GM10248 (cell line): ENCODE measurements at regions not wholly inside any gene's neighbourhood (a gene's known extent, or its start where the extent isn't known, plus 50 kb on each side); places are given as distances from the start of the nearest gene placed in this dataset.

Experiments
- CTCF ChIA-PET: fragments of 300-600 bp; sonication (Branson Sonifier 250); formaldehyde crosslinking; extraction: SDS; loops from one replicate; lab custom pipeline; 2021; ENCODE audit warnings: antibody characterized with exemption; lab: Yijun Ruan, JAX
- POLR2A ChIA-PET: fragments of 350-650 bp; sonication (Branson Sonifier 250); formaldehyde crosslinking; extraction: SDS; loops from one replicate; lab custom pipeline; 2020; ENCODE audit warnings: antibody characterized with exemption; lab: Yijun Ruan, JAX
- DNase-seq: peaks from one replicate; pipeline ENCODE4 v3.0.0; 2012; ENCODE audit errors: extremely low spot score
- TF ChIP-seq, protein P1 (sequence below): IDR thresholded peaks from 2 replicates; pipeline ENCODE4 v1.5.1; 2012; ENCODE audit warnings: mild to moderate bottlenecking, low read depth; ENCODE audit errors: extremely low read depth, missing control alignments, control extremely low read depth

DNA sequence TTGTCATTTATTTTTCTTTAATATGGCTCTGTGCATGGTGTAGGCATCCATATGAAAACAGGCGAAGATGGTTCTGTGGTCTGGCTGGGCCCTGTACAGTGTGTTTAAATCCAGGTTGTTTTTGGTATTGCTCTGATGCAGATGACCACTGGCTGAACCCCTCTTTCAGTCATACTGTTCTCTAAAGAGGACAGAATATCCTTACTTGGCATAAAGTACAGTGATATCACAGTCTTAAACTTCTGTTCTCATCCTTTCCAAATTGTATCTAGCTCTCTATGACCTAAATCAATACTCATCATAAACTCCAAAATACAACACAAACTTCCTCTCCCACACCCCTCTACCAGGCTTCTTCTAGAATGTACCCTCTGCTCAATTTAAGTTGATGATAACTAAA, 252.7 kb upstream of the FAR2 start:
- DNase-seq, result no peak
- CTCF ChIA-PET, result interaction anchor here (2.7 kb wide), 1 partner anchor 11 kb away, joined by 8 read pairs; no protein-coding TSS in a partner anchor
- TF ChIP-seq, protein P1, sequence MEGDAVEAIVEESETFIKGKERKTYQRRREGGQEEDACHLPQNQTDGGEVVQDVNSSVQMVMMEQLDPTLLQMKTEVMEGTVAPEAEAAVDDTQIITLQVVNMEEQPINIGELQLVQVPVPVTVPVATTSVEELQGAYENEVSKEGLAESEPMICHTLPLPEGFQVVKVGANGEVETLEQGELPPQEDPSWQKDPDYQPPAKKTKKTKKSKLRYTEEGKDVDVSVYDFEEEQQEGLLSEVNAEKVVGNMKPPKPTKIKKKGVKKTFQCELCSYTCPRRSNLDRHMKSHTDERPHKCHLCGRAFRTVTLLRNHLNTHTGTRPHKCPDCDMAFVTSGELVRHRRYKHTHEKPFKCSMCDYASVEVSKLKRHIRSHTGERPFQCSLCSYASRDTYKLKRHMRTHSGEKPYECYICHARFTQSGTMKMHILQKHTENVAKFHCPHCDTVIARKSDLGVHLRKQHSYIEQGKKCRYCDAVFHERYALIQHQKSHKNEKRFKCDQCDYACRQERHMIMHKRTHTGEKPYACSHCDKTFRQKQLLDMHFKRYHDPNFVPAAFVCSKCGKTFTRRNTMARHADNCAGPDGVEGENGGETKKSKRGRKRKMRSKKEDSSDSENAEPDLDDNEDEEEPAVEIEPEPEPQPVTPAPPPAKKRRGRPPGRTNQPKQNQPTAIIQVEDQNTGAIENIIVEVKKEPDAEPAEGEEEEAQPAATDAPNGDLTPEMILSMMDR, result no peak
- POLR2A ChIA-PET, result no interaction called here

DNA sequence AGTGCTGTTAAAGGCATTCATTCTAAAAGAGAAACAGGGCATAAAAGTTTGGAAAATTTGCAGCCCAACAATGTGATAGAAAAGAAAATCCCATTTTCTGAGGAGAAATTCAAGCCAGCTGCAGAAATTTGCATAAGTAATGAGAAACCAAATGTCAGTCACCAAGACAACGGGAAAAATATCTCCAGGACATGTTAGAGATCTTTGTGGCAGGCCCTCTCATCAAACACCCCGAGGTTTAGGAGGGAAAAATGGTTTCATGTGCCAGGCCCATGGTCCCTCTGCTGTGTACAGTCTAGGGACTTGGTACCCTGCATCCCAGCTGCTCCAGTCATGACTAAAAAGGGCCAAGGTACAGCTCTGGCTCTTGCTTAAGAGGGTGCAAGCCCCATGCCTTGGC, 251.0 kb upstream of the FAR2 start:
- TF ChIP-seq, protein P1, result no peak
- ChIA-PET POLR2A (no interaction called here), CTCF (interaction anchor here (2.7 kb wide), 1 partner anchor 13 kb away, joined by 8 read pairs; no protein-coding TSS in a partner anchor)
- no peak for DNase-seq

DNA sequence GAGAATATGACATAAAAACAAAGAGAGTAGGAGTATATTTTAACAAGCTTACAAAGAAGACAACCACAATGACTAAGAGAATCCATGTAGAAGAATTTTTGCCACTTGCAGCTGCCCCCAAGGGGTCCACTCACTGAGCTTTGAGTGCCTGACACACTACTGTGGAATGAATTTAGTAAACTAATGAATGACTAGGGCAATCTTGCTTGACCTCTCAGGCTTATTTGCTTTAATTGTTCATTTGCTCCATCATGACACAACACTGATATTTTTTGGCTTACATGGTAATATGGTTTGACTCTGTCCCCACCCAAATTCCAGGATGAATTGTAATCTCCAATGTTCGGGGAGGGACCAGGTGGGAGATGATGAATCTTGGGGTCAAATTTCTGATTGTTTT, 249.1 kb upstream of the FAR2 start:
- DNase-seq, result no peak
- POLR2A ChIA-PET, result no interaction called here
- TF ChIP-seq, protein P1, result no peak
- CTCF ChIA-PET, result no interaction called here

DNA sequence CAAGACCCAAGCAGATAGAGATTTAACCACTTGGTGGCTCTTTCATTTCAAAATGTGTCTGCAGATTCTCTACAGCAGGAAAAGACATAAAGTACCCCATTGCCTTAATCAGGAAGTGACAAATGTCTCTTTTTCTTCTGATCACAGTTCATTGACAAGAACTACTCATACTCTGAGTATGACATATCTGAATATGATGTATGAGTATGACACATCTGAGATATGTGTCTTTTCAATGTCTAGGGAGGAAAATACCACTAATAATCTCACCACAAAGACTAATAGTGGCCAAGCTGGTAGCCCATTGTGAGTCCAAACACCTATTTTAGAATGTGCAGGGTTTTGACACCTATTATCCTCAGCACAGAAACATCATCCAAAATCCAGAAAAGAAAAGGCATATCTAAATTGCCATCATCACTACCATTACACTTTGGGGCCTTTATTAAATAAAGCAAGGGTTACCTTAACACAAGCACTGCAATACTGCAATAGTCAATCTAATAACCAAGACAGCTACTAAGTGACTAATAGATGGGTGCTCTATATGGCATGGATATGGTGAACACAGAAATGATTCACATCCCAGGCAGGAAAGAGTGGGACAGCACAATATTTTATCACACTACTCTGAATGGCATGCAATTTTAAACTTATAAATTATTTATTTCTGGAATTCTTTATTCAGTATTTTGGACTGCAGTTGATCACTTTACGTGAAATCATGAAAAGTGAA, 243.7 kb upstream of the FAR2 start:
- ChIA-PET POLR2A (no interaction called here), CTCF (interaction anchor here (1.5 kb wide), 1 partner anchor 32 kb away, joined by 4 read pairs; no protein-coding TSS in a partner anchor)
- TF ChIP-seq, protein P1, result no peak
- no peak for DNase-seq

DNA sequence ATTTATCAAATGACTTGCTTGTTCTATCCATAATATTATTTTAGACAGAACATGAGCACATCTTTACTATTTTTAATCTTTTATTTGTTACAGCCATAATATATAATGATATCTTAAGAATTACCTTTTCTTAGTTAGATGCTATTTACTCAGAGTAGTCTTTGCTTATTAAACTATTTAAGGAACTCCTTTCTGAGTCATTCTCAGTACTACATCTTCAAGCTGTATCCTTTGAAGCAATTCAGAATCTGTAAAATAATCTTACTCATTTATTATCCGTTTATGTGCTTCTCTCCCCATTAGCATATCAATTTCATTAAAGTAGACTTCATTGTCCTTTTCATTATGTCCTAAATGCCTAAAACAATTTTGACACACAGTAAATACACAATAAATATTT, 240.4 kb upstream of the FAR2 start:
- no peak for DNase-seq
- CTCF ChIA-PET, result interaction anchor here (0.9 kb wide), 1 partner anchor 10 kb away, joined by 3 read pairs; no protein-coding TSS in a partner anchor
- POLR2A ChIA-PET, result no interaction called here
- TF ChIP-seq, protein P1, result no peak

DNA sequence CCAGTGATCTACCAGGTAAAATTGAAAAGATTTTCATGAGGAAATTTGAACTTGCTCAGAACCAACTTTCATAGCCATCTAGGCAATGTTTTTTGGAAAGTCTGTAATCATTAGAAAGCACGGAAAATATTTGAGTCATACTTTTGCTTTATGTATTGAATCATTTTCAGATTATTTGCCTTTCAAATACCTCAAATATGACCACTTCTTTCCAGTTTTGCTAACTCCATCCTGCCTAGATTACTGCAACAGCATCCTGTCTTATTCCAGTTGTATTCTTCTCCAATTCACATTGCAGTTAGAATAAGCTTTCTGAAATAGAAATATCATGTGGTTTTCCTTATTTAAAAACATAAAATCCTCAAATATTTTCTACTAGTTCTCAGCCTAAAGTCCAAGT, 239.8 kb upstream of the FAR2 start:
- CTCF ChIA-PET, result no interaction called here
- TF ChIP-seq, protein P1, result no peak
- no peak for DNase-seq
- POLR2A ChIA-PET, result no interaction called here
